ENCODE measurements at regions not wholly inside any gene's neighbourhood (a gene's known extent, or its start where the extent isn't known, plus 50 kb on each side); places are given as distances from the start of the nearest gene placed in this dataset.

- Histone ChIP-seq H3K36me3 (no peaks in the 10 kb centered on the region), H3K27me3 (replicated peaks; ENCODE audit: insufficient read depth) (no peaks in the 10 kb centered on the region), H3K4me1 (replicated peaks) (no peaks in the 10 kb centered on the region), H3K9me3 (no peaks in the 10 kb centered on the region), H3K4me3 (no peak overlapping the region), H3K27ac (no peak overlapping the region)
- TF ChIP-seq, protein P1, sequence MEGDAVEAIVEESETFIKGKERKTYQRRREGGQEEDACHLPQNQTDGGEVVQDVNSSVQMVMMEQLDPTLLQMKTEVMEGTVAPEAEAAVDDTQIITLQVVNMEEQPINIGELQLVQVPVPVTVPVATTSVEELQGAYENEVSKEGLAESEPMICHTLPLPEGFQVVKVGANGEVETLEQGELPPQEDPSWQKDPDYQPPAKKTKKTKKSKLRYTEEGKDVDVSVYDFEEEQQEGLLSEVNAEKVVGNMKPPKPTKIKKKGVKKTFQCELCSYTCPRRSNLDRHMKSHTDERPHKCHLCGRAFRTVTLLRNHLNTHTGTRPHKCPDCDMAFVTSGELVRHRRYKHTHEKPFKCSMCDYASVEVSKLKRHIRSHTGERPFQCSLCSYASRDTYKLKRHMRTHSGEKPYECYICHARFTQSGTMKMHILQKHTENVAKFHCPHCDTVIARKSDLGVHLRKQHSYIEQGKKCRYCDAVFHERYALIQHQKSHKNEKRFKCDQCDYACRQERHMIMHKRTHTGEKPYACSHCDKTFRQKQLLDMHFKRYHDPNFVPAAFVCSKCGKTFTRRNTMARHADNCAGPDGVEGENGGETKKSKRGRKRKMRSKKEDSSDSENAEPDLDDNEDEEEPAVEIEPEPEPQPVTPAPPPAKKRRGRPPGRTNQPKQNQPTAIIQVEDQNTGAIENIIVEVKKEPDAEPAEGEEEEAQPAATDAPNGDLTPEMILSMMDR (IDR thresholded peaks at IDR 0.05): no peak
- TF ChIP-seq POLR2A (IDR thresholded peaks at IDR 0.05): no peak
- no peak for TF ChIP-seq POLR2AphosphoS5 (IDR thresholded peaks at IDR 0.05)
- intact Hi-C loops (cut with DNase I): loop anchor here (10.0 kb wide), 2 partner anchors 69 to 99 kb away; no protein-coding TSS in a partner anchor
- WGBS: 43% methylated on average over 1 of the region's 1 CpG
- DNase-seq (ENCODE audit: low spot score): no peak
Observed at GRCh38 chr3:30355622-30356021, 250.8 kb upstream of the TGFBR2 start.

DNA sequence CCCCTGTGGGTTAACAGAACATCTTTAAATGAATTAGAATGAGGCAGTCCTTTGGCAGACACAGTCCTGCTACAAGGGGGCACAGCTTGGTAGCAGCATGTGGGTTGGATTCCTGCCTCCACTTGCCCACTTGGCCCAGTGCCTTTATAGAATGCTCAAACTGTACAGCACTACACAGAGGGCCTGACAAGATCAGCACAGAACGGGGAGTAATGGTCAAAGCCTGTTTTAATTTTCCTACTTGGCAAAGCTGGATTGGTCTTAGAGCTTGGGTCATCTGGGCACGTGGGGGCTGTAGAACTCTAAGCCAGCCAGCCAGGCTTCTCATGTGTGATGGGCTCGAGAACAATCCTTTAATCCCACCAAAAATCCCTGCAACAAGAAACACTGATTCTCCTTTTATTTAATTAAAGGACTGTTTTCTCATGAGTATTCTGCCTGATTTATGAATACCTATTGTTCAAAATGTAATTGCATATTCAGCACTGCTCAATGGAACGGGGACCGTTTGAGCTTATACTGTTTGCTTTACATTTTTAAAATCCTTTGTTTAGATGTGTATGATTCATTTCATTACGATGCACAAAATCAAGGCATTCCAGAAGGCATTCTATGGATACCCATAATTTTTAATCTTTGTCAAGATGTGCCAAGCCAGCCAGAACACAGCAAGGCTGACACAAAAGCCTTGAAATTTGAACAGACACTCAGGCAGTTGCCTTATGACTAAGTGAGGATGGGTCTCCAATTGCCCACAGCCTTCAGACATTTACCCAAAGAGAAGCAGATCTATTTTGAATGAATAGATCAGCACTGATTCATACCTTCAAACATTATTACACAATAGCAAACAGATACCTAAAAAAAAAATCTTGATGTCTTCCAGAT, 249.3 kb upstream of the TGFBR2 start:
- WGBS: 50% methylated on average over 6 of the region's 6 CpGs
- intact Hi-C loops (cut with DNase I): loop anchor here (10.0 kb wide), 2 partner anchors 68 to 98 kb away; no protein-coding TSS in a partner anchor
- H3K27ac ChIP-seq: no peak overlapping the region
- H3K9me3 ChIP-seq: no peaks in the 10 kb centered on the region
- H3K4me3 ChIP-seq: no peak overlapping the region
- H3K36me3 ChIP-seq: no peaks in the 10 kb centered on the region
- DNase-seq (ENCODE audit: low spot score): no peak
- no peaks in the 10 kb centered on the region for H3K4me1 ChIP-seq (replicated peaks)
- TF ChIP-seq POLR2A (IDR thresholded peaks at IDR 0.05): no peak
- TF ChIP-seq, protein P1 (IDR thresholded peaks at IDR 0.05): no peak
- TF ChIP-seq POLR2AphosphoS5 (IDR thresholded peaks at IDR 0.05): no peak
- H3K27me3 ChIP-seq (replicated peaks; ENCODE audit: insufficient read depth): no peaks in the 10 kb centered on the region

GRCh38 chr3:30357897-30358296, 248.5 kb upstream of the TGFBR2 start:
- Histone ChIP-seq H3K27me3 (replicated peaks; ENCODE audit: insufficient read depth) (no peaks in the 10 kb centered on the region), H3K36me3 (no peaks in the 10 kb centered on the region), H3K4me3 (no peak overlapping the region), H3K9me3 (no peaks in the 10 kb centered on the region), H3K27ac (no peak overlapping the region), H3K4me1 (replicated peaks) (no peaks in the 10 kb centered on the region)
- WGBS: 66% methylated on average over 2 of the region's 2 CpGs
- DNase-seq (ENCODE audit: low spot score): no peak
- intact Hi-C loops (cut with DNase I): loop anchor here (10.0 kb wide), 2 partner anchors 67 to 97 kb away; no protein-coding TSS in a partner anchor
- TF ChIP-seq, protein P1 (IDR thresholded peaks at IDR 0.05): no peak
- TF ChIP-seq POLR2A (IDR thresholded peaks at IDR 0.05): no peak
- TF ChIP-seq POLR2AphosphoS5 (IDR thresholded peaks at IDR 0.05): no peak

GRCh38 chr3:30358871-30359270, 247.5 kb upstream of the TGFBR2 start:
- H3K27ac ChIP-seq: no peak overlapping the region
- H3K9me3 ChIP-seq: no peaks in the 10 kb centered on the region
- WGBS: 92% methylated on average over 3 of the region's 3 CpGs
- H3K4me3 ChIP-seq: no peak overlapping the region
- H3K4me1 ChIP-seq (replicated peaks): no peaks in the 10 kb centered on the region
- TF ChIP-seq, protein P1 (IDR thresholded peaks at IDR 0.05): no peak
- no peak for TF ChIP-seq POLR2A (IDR thresholded peaks at IDR 0.05)
- TF ChIP-seq POLR2AphosphoS5 (IDR thresholded peaks at IDR 0.05): no peak
- no peaks in the 10 kb centered on the region for H3K27me3 ChIP-seq (replicated peaks; ENCODE audit: insufficient read depth)
- intact Hi-C loops (cut with DNase I): loop anchor here (10.0 kb wide), 2 partner anchors 66 to 96 kb away; no protein-coding TSS in a partner anchor
- DNase-seq (ENCODE audit: low spot score): no peak
- no peaks in the 10 kb centered on the region for H3K36me3 ChIP-seq

DNA sequence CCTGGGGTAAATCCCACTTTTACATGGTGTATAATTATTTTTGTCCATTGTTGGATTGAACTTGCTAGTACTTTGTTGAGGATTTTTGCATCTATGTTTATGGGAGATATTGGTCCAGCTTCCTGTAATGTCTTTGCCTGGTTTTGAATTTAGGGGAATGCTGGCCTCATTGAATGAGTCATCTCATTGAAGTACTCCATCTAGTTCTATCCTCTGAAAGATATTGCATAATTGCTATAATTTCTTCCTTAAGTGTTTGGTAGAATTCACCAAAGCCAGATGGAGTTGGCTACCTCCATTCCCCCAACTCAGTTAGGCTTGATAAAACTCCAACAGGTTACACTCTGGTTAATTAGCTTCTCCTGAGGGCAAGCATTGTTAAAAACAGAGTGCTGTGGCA, 237.4 kb upstream of the TGFBR2 start:
- Histone ChIP-seq H3K27me3 (replicated peaks; ENCODE audit: insufficient read depth) (no peaks in the 10 kb centered on the region), H3K27ac (no peak overlapping the region), H3K4me1 (replicated peaks) (no peaks in the 10 kb centered on the region), H3K36me3 (no peaks in the 10 kb centered on the region), H3K9me3 (no peaks in the 10 kb centered on the region), H3K4me3 (no peak overlapping the region)
- TF ChIP-seq POLR2A (IDR thresholded peaks at IDR 0.05): no peak
- intact Hi-C loops (cut with DNase I): no loop called here
- DNase-seq (ENCODE audit: low spot score): no peak
